ENCODE measurements at regions not wholly inside any gene's neighbourhood (a gene's known extent, or its start where the extent isn't known, plus 50 kb on each side); places are given as distances from the start of the nearest gene placed in this dataset.

DNA sequence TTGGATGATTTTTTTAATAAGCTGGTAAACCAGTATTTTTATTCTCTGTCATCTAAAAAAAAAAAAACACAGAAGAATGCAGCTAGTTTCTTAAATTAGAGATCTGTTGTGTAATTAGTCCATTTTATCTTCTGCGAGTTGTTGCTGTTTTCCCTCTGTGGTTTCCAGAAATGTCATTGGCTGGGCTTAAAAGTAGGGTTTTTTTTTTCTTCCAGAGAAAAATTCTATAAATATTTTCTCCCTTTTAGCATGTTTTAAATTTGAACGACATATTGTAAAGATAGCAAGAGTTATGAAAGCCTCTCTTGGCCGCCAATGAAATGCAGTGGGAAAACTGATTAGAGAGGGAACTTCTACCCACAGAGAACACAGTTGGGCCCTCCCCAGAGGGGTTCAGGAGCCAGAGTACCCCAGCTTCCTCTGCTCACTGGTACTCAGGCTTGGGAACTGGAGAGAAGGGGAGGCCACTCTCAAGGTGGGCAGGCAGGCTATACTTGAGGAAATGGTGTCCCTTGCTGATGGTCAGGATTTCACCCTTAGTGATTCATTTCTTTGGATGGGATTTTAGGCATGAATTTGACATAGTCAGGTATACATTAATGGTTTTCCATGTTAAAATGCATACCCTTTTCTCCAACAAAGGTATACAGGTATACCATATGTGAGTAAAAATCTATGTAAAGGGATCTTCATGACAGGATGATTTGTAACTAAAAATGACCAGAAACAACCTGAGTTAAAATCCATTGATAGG lies 166.1 kb downstream of the BCOR start:
- H3F3A ChIP-seq (ENCODE audit: insufficient read depth) = no peaks in the 10 kb centered on the region
- no peaks in the 10 kb centered on the region for H3K9me2 ChIP-seq (replicated peaks; ENCODE audit: insufficient read depth, low read length)
- no peak overlapping the region for H3K4me3 ChIP-seq (ENCODE audit: insufficient read depth, low read length, poor library complexity, severe bottlenecking)
- no peaks in the 10 kb centered on the region for H3K36me3 ChIP-seq (ENCODE audit: low read length)
- H3K4me2 ChIP-seq (ENCODE audit: low read depth, low read length, poor library complexity, severe bottlenecking) = no peak overlapping the region
- H3K27ac ChIP-seq (ENCODE audit: low read depth, low read length) = no peak overlapping the region
- H2AFZ ChIP-seq (ENCODE audit: low read depth, low read length, severe bottlenecking) = no peak overlapping the region
- no peaks in the 10 kb centered on the region for H3K9me3 ChIP-seq (ENCODE audit: insufficient read depth, low read length)
- no peaks in the 10 kb centered on the region for H4K20me1 ChIP-seq (ENCODE audit: low read depth, low read length)
- H3K9ac ChIP-seq (ENCODE audit: low read length) = no peak overlapping the region
- no peak for TF ChIP-seq EZH2phosphoT487 (conservative IDR thresholded peaks at IDR 0.05; ENCODE audit: low read length)
- TF ChIP-seq, protein P1, sequence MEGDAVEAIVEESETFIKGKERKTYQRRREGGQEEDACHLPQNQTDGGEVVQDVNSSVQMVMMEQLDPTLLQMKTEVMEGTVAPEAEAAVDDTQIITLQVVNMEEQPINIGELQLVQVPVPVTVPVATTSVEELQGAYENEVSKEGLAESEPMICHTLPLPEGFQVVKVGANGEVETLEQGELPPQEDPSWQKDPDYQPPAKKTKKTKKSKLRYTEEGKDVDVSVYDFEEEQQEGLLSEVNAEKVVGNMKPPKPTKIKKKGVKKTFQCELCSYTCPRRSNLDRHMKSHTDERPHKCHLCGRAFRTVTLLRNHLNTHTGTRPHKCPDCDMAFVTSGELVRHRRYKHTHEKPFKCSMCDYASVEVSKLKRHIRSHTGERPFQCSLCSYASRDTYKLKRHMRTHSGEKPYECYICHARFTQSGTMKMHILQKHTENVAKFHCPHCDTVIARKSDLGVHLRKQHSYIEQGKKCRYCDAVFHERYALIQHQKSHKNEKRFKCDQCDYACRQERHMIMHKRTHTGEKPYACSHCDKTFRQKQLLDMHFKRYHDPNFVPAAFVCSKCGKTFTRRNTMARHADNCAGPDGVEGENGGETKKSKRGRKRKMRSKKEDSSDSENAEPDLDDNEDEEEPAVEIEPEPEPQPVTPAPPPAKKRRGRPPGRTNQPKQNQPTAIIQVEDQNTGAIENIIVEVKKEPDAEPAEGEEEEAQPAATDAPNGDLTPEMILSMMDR (IDR thresholded peaks at IDR 0.05; ENCODE audit: insufficient read depth, low read length, poor library complexity, severe bottlenecking) = no peak
- H3K27me3 ChIP-seq (ENCODE audit: low read length) = no peaks in the 10 kb centered on the region
- H3K79me2 ChIP-seq (ENCODE audit: insufficient read depth, low read length) = no peaks in the 10 kb centered on the region

DNA sequence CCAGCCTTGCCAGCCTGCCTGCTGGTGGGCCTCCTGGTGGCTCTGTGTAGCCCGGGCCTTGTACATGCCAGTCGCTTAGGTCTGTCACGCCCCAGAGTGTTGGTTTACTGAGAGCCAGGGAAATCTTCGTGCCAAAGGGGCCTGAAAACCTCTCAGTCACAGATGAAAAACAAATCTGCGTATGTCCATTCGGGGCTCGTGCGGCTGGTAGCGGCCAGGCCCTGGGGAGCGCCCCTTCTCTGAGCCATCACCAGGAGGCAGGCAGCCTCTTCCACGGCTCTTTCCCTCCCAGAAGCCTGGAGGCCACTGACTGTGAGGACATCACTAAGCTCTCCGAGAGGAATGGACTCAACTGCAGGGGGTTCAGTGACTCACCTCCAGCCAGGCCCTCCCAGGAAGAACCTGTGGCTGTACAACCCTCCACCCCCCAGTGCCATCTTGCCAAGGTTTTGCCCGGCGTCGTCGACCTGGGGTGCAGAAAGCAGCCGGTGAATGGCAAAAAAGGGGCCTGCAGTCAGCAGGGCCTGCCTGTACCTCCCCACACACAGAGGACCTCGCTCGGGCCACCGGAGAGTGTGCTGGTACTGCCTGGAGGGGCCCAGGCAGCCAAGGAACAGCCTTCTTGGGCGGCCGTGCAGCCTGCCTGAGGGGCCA lies 162.2 kb downstream of the BCOR start:
- no peak overlapping the region for H3K4me3 ChIP-seq (ENCODE audit: insufficient read depth, low read length, poor library complexity, severe bottlenecking)
- H3K27ac ChIP-seq (ENCODE audit: low read depth, low read length) = no peak overlapping the region
- no peaks in the 10 kb centered on the region for H3K79me2 ChIP-seq (ENCODE audit: insufficient read depth, low read length)
- TF ChIP-seq EZH2phosphoT487 (conservative IDR thresholded peaks at IDR 0.05; ENCODE audit: low read length) = no peak
- TF ChIP-seq, protein P1 (IDR thresholded peaks at IDR 0.05; ENCODE audit: insufficient read depth, low read length, poor library complexity, severe bottlenecking) = no peak
- H3K4me2 ChIP-seq (ENCODE audit: low read depth, low read length, poor library complexity, severe bottlenecking) = no peak overlapping the region
- no peaks in the 10 kb centered on the region for H3K36me3 ChIP-seq (ENCODE audit: low read length)
- H4K20me1 ChIP-seq (ENCODE audit: low read depth, low read length) = no peaks in the 10 kb centered on the region
- no peaks in the 10 kb centered on the region for H3K9me2 ChIP-seq (replicated peaks; ENCODE audit: insufficient read depth, low read length)
- no peaks in the 10 kb centered on the region for H3F3A ChIP-seq (ENCODE audit: insufficient read depth)
- no peak overlapping the region for H2AFZ ChIP-seq (ENCODE audit: low read depth, low read length, severe bottlenecking)
- H3K9me3 ChIP-seq (ENCODE audit: insufficient read depth, low read length) = no peaks in the 10 kb centered on the region
- no peaks in the 10 kb centered on the region for H3K27me3 ChIP-seq (ENCODE audit: low read length)
- H3K9ac ChIP-seq (ENCODE audit: low read length) = no peak overlapping the region

DNA sequence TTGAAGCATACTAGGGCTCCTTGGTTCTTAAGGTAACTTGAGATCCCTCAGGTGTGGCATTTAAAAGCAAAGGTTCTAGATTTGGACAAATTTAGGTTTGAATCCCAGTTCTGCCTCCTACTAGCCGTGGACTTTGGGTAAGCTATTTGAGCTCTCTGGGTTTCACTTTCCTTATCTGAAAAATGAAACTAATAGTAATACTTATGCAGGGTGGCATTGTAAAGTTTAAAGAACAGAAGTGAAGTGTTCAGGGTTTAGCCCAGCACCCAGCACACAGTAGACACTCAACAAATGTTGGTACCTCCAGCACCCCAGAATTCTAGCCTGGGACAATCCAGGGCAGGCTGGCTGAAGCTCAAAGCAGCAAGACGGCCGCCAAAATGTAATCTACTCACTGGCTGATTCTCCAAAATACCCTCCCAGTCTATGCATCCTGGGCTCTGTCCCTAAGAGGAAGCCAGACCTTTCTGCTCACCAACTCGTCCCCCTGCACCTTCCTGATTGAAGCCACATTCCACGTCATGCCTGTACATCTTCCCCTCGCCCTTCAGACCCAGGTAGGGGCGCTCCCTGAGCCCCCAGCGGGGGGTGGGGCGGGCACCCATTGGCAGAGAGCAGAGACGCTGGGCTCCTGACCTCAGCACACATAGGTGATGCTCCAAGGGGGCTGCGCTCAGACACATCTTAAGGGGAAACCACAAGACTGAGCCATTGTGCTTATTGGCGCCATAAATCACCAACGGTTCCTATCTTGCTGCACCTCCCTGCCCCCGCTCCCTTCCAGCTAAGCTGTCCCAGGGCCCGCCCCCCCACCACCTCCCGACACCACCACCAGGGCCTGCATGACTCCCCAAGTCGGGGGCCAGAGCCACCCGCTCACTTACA lies 160.6 kb downstream of the BCOR start:
- H3K79me2 ChIP-seq (ENCODE audit: insufficient read depth, low read length) = no peaks in the 10 kb centered on the region
- no peaks in the 10 kb centered on the region for H3K27me3 ChIP-seq (ENCODE audit: low read length)
- no peaks in the 10 kb centered on the region for H3K36me3 ChIP-seq (ENCODE audit: low read length)
- TF ChIP-seq EZH2phosphoT487 (conservative IDR thresholded peaks at IDR 0.05; ENCODE audit: low read length) = no peak
- TF ChIP-seq, protein P1 (IDR thresholded peaks at IDR 0.05; ENCODE audit: insufficient read depth, low read length, poor library complexity, severe bottlenecking) = no peak
- H3K9me2 ChIP-seq (replicated peaks; ENCODE audit: insufficient read depth, low read length) = no peaks in the 10 kb centered on the region
- no peak overlapping the region for H3K9ac ChIP-seq (ENCODE audit: low read length)
- H3K27ac ChIP-seq (ENCODE audit: low read depth, low read length) = no peak overlapping the region
- no peak overlapping the region for H2AFZ ChIP-seq (ENCODE audit: low read depth, low read length, severe bottlenecking)
- no peaks in the 10 kb centered on the region for H3K9me3 ChIP-seq (ENCODE audit: insufficient read depth, low read length)
- H3K4me2 ChIP-seq (ENCODE audit: low read depth, low read length, poor library complexity, severe bottlenecking) = no peak overlapping the region
- H3F3A ChIP-seq (ENCODE audit: insufficient read depth) = no peaks in the 10 kb centered on the region
- H4K20me1 ChIP-seq (ENCODE audit: low read depth, low read length) = no peaks in the 10 kb centered on the region
- no peak overlapping the region for H3K4me3 ChIP-seq (ENCODE audit: insufficient read depth, low read length, poor library complexity, severe bottlenecking)
